HCT116 (cell line): ENCODE measurements at regions not wholly inside any gene's neighbourhood (a gene's known extent, or its start where the extent isn't known, plus 50 kb on each side); places are given as distances from the start of the nearest gene placed in this dataset.

ENCODE experiments used
- POLR2A ChIP-seq: IDR thresholded peaks from 2 replicates; pipeline ENCODE4 v1.7.0; 2011; ENCODE audit warnings: borderline replicate concordance; ENCODE audit not compliant: insufficient read depth, insufficient read length; ENCODE audit errors: extremely low read depth
- POLR2AphosphoS5 ChIP-seq: IDR thresholded peaks from 2 replicates; pipeline ENCODE4 v1.6.1; 2011; ENCODE audit warnings: mild to moderate bottlenecking, low read depth, low read length, moderate library complexity
- TF ChIP-seq, protein P1 (sequence below), 3 experiments: fragments of 200-600 bp in 1 of 3; sonication (generic) in 1 of 3; IDR thresholded peaks in 2 of 3; conservative IDR thresholded peaks in 1 of 3; 2 replicates each; pipeline ENCODE4 v1.5.1; 2012 to 2017; ENCODE audit warnings: low read depth in 2 of 3, low read length in 2 of 3, antibody characterized with exemption in 1 of 3, borderline replicate concordance in 1 of 3, control low read depth in 1 of 3, mild to moderate bottlenecking in 1 of 3, mixed read lengths in 1 of 3, mixed run types in 1 of 3, moderate library complexity in 1 of 3; ENCODE audit not compliant: insufficient read depth in 1 of 3

DNA sequence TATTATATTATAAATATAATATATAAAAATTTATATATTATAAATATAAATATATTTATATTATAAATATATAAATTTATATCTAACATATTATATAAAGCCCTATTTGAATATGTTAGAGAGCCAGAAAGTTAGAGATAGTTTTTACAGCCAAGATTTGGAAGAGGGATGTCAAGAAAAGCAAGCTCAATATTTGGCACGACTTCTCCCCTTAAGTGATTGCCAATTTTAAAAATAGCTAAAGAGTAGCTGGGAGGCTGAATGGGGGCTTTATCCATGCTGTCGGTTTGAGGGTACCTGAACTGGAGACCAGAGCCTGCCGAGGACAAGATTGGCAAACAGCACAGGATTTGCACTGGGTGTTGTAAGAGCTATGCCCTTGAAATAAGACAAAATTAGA is 180.9 kb upstream of the GYPC start:
- TF ChIP-seq POLR2A (no peak), POLR2AphosphoS5 (no peak)
- TF ChIP-seq, protein P1, sequence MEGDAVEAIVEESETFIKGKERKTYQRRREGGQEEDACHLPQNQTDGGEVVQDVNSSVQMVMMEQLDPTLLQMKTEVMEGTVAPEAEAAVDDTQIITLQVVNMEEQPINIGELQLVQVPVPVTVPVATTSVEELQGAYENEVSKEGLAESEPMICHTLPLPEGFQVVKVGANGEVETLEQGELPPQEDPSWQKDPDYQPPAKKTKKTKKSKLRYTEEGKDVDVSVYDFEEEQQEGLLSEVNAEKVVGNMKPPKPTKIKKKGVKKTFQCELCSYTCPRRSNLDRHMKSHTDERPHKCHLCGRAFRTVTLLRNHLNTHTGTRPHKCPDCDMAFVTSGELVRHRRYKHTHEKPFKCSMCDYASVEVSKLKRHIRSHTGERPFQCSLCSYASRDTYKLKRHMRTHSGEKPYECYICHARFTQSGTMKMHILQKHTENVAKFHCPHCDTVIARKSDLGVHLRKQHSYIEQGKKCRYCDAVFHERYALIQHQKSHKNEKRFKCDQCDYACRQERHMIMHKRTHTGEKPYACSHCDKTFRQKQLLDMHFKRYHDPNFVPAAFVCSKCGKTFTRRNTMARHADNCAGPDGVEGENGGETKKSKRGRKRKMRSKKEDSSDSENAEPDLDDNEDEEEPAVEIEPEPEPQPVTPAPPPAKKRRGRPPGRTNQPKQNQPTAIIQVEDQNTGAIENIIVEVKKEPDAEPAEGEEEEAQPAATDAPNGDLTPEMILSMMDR (IDR thresholded peaks at IDR 0.05 in 2 of 3, conservative IDR thresholded peaks at IDR 0.05 in 1 of 3; ENCODE audit: borderline replicate concordance in 1 of 3, insufficient read depth in 1 of 3, low read depth in 2 of 3, low read length in 2 of 3) = no peak
